LNCaP clone FGC (cell line): ENCODE measurements at regions not wholly inside any gene's neighbourhood (a gene's known extent, or its start where the extent isn't known, plus 50 kb on each side); places are given as distances from the start of the nearest gene placed in this dataset.
A peak's percentile ranks its signal among the peaks of the same experiment; 100 is the strongest.

Source experiments
- DNase-seq: peaks from one replicate; pipeline ENCODE4 v3.0.0-alpha.2; 2011; ENCODE audit warnings: low read depth
- H3K4me3 ChIP-seq: 2 replicates; pipeline ENCODE4 v1.5.1; 2011; ENCODE audit warnings: mild to moderate bottlenecking, low read depth, low read length, control low read depth
- TF ChIP-seq, protein P1 (sequence below): IDR thresholded peaks from 2 replicates; pipeline ENCODE4 v1.5.1; 2012; ENCODE audit warnings: mild to moderate bottlenecking; ENCODE audit not compliant: control insufficient read depth, insufficient read depth; ENCODE audit errors: extremely low read depth

DNA sequence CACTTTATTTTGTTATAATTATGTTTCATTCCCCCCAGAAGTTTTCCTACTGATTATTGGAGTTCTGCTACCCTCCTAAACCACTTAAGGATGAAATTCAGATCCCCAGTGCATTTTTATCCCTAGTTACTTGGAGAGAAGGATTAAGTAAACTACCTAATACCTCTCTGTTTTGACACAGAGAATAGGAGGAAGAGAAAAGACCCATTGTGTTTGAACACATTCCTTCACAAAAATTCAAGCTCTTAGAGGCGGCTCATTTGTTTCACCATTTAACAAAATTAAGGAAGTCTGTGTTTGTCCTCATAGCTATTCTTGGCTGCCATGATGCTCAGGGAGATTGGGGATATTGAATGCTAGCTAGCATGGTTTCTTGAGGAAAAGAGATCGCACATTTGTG, 492.6 kb downstream of the EBF1 start:
- H3K4me3 ChIP-seq: no peak overlapping the region
- DNase-seq: no peak
- TF ChIP-seq, protein P1, sequence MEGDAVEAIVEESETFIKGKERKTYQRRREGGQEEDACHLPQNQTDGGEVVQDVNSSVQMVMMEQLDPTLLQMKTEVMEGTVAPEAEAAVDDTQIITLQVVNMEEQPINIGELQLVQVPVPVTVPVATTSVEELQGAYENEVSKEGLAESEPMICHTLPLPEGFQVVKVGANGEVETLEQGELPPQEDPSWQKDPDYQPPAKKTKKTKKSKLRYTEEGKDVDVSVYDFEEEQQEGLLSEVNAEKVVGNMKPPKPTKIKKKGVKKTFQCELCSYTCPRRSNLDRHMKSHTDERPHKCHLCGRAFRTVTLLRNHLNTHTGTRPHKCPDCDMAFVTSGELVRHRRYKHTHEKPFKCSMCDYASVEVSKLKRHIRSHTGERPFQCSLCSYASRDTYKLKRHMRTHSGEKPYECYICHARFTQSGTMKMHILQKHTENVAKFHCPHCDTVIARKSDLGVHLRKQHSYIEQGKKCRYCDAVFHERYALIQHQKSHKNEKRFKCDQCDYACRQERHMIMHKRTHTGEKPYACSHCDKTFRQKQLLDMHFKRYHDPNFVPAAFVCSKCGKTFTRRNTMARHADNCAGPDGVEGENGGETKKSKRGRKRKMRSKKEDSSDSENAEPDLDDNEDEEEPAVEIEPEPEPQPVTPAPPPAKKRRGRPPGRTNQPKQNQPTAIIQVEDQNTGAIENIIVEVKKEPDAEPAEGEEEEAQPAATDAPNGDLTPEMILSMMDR: no peak

GRCh38 chr5:158606233-158606632, 493.5 kb downstream of the EBF1 start:
- DNase-seq: no peak
- H3K4me3 ChIP-seq: no peak overlapping the region
- TF ChIP-seq, protein P1: no peak

GRCh38 chr5:158602981-158603380, 496.7 kb downstream of the EBF1 start:
- no peak for DNase-seq
- TF ChIP-seq, protein P1: no peak
- no peak overlapping the region for H3K4me3 ChIP-seq

DNA sequence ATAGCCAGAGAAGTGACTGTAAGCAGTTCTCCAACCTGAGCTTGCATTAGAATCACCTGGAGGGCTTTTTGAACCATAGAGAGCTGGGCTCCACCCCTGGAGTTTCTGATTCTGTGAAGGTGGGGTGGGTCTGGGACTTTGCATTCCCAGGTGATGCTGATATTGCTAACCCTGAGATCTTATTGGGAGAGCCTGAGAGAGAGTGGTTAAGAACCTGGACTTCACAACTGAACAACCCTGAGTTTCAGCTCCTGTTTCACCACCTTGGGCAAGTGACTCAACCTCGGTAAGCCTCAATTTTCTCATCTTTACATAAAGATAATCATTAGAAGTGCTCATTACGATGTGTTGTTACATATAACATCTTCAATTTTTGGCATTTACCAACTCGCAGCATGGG, 498.6 kb downstream of the EBF1 start:
- no peak overlapping the region for H3K4me3 ChIP-seq
- TF ChIP-seq, protein P1: no peak
- no peak for DNase-seq

DNA sequence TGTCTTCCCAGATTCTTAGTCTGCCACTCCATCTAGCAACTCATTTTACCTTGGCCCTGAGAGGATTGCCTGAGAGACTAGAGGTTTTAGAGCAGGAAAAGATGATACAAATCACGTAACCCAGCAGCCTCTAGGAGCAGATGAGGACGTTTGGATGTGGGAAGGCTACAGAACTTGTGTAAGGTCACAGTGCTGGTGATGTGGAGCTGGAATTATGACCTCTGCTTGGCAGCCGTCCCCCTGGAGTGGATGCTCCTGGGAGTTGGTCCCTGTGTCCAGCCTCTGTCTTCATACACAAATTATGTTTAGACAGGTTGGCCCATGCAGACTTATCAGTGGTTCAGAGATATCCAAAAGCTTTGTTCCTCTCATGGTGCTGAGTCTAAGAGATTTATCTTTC, 499.0 kb downstream of the EBF1 start:
- TF ChIP-seq, protein P1: no peak
- DNase-seq: no peak
- H3K4me3 ChIP-seq: no peak overlapping the region

GRCh38 chr5:158599157-158599556, 500.6 kb downstream of the EBF1 start:
- no peak overlapping the region for H3K4me3 ChIP-seq
- no peak for DNase-seq
- TF ChIP-seq, protein P1: no peak

GRCh38 chr5:158594595-158595242, 505.0 kb downstream of the EBF1 start:
- no peak overlapping the region for H3K4me3 ChIP-seq
- TF ChIP-seq, protein P1: no peak
- DNase-seq: peak; percentile 69
